ENCODE measurements at regions not wholly inside any gene's neighbourhood (a gene's known extent, or its start where the extent isn't known, plus 50 kb on each side); places are given as distances from the start of the nearest gene placed in this dataset.

- Mint-ChIP-seq H3K9me3 (no peaks in the 10 kb centered on the region), H3K27me3 (peaks cover 6% of the 10 kb centered on the region), H3K36me3 (no peaks in the 10 kb centered on the region), H3K4me1 (no peaks in the 10 kb centered on the region), H3K27ac (no peak overlapping the region), H3K4me3 (no peak overlapping the region)
Observed at GRCh38 chr12:111174251-111174960, 194.5 kb downstream of the PHETA1 start.

DNA sequence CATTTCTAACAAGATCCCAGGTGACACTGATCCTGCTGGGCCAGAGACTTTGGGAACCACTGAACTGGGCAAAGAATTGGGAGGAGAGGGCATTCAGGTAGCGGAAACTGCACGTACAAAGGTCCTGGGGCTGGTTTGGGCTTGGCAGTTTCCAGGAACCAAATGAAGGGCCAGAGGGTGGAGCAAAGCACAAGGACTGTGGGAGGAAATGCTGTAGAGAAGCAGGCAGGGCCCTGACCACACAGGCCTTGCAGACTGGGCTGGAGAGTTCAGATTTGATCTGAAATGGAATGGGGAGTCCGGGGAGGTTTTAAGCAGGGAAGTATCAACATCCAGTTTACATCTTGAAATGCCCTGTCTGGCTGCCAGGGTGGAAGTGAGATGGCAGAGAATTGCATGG is 195.1 kb downstream of the PHETA1 start:
- Mint-ChIP-seq H3K27me3 (peaks cover 5% of the 10 kb centered on the region), H3K27ac (no peak overlapping the region), H3K9me3 (no peaks in the 10 kb centered on the region), H3K4me3 (no peak overlapping the region), H3K36me3 (no peaks in the 10 kb centered on the region), H3K4me1 (no peaks in the 10 kb centered on the region)

DNA sequence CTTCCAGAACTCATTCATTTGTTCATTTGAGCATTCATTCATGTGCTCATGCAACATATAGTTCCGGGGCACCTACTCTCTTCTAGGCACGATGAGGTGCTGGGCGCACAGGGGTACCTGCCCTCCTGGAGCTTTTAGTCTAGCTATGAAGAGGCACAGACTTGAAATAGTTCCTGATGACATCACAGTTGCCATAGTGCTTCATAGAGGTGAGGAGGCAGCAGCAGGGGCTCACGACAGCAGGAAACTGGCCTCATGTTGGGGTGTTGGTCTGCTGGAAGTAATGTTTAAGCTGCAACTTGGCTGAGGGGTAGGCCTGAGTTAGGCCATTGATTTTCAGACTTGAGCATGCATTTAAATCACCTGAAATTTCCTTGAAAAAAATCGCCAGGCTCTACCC is 195.5 kb downstream of the PHETA1 start:
- Mint-ChIP-seq H3K36me3 (no peaks in the 10 kb centered on the region), H3K9me3 (no peaks in the 10 kb centered on the region), H3K4me1 (peaks cover under 1% of the 10 kb centered on the region), H3K27me3 (peaks cover 3% of the 10 kb centered on the region), H3K27ac (no peak overlapping the region), H3K4me3 (no peak overlapping the region)

DNA sequence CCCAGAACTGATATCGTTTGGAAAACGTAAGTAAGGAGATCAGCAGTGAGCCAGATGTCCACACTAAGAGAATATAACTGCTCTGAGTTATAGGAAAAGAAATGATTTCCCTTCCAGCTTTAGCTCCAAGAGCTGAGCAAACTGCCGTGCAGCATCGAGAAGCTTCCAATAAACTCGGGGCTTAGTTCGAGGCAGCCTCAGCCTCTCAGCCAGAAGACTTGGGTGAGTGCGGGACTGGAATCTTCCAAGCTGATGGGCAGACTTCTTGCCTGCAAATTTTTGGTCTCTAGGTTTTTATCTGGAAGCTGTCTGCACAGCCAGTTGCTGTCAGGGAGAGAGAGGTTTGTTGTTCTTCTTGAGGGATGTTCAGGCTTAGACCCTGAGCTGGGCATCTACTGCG is 196.1 kb downstream of the PHETA1 start:
- no peak overlapping the region for H3K4me3 Mint-ChIP-seq
- no peaks in the 10 kb centered on the region for H3K36me3 Mint-ChIP-seq
- H3K27me3 Mint-ChIP-seq = peaks cover 3% of the 10 kb centered on the region
- peaks cover 5% of the 10 kb centered on the region for H3K4me1 Mint-ChIP-seq
- H3K9me3 Mint-ChIP-seq = no peaks in the 10 kb centered on the region
- H3K27ac Mint-ChIP-seq = no peak overlapping the region

DNA sequence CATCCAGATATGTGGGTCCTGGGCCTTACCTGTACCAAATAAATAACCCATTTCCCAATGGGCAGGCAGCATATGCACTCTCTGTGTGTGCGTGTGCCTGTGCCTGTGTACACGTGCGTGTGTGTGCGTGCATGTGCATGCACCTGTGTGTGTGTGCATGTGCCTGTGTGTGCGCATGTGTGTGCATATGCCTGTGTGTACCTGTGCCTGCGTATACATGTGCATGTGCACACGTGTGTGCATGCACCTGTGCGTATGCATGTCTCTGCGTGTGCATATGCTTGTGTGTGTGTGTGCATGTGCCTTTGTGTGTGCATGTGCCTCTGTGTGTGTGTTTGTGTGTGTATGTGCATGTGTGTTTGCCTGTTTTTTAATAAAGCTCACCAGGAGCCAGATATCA is 197.1 kb downstream of the PHETA1 start:
- no peaks in the 10 kb centered on the region for H3K36me3 Mint-ChIP-seq
- H3K27ac Mint-ChIP-seq = no peak overlapping the region
- H3K4me1 Mint-ChIP-seq = peaks cover 5% of the 10 kb centered on the region
- H3K9me3 Mint-ChIP-seq = no peaks in the 10 kb centered on the region
- peaks cover 3% of the 10 kb centered on the region for H3K27me3 Mint-ChIP-seq
- no peak overlapping the region for H3K4me3 Mint-ChIP-seq

DNA sequence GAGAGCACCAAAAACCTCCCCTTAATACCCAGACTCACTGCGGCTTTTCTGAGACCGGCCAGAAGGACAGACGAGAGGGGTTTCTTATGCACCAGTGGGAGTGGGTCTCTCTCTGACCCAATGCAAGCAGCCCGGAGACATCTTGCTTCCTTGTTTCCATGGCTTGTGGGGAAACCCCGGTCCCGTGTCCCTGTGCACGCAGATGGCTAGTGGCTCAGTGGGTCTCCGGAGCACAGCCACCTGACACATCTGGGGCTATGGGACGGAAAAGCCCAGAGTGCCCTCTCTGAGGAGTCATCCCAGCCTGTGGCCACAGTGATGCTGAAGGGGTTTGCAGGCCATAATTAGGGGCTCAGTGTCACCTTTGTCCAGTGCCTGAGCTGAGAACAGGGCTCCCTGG is 197.6 kb downstream of the PHETA1 start:
- no peaks in the 10 kb centered on the region for H3K9me3 Mint-ChIP-seq
- no peak overlapping the region for H3K27ac Mint-ChIP-seq
- H3K4me1 Mint-ChIP-seq = peaks cover 5% of the 10 kb centered on the region

GRCh38 chr12:111170543-111170942 is 198.4 kb downstream of the PHETA1 start:
- H3K9me3 Mint-ChIP-seq = no peaks in the 10 kb centered on the region
- H3K27me3 Mint-ChIP-seq = peaks cover 3% of the 10 kb centered on the region
- H3K36me3 Mint-ChIP-seq = no peaks in the 10 kb centered on the region
- peaks cover 5% of the 10 kb centered on the region for H3K4me1 Mint-ChIP-seq
- H3K27ac Mint-ChIP-seq = no peak overlapping the region
- H3K4me3 Mint-ChIP-seq = no peak overlapping the region

More for the DNA sequence above, 197.6 kb downstream of the PHETA1 start:
- Mint-ChIP-seq H3K27me3 (peaks cover 3% of the 10 kb centered on the region), H3K36me3 (no peaks in the 10 kb centered on the region), H3K4me3 (no peak overlapping the region)

DNA sequence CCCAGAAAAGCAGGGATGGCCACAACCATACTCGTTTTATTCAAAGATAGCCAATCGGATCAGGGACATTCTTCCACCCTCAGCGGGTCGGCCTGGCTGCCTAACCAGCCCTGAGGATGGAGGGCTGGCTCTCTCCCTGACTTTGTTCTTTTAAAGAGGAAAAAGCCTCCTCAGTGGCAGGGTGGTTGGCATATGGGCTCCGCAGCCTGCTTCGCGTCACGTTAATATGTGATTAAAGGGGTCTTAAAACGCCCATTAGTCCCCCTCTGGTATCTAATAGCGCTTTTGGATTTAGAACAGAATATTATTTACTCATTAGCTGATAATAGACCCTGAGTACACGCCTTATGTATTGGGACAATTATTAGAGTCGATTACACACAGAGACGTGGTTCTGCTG is 199.4 kb downstream of the PHETA1 start:
- Mint-ChIP-seq H3K4me1 (peaks cover 5% of the 10 kb centered on the region), H3K27ac (no peak overlapping the region), H3K36me3 (no peaks in the 10 kb centered on the region), H3K27me3 (peaks cover 3% of the 10 kb centered on the region), H3K9me3 (no peaks in the 10 kb centered on the region), H3K4me3 (no peak overlapping the region)

- Mint-ChIP-seq H3K4me3 (no peak overlapping the region), H3K27ac (no peak overlapping the region), H3K4me1 (peaks cover 5% of the 10 kb centered on the region)
Observed at GRCh38 chr12:111169032-111169431, 199.9 kb downstream of the PHETA1 start.

GRCh38 chr12:111168009-111168900 is 200.6 kb downstream of the PHETA1 start:
- peaks cover 1% of the 10 kb centered on the region for H3K27me3 Mint-ChIP-seq
- no peaks in the 10 kb centered on the region for H3K9me3 Mint-ChIP-seq
- H3K27ac Mint-ChIP-seq = no peak overlapping the region
- H3K4me3 Mint-ChIP-seq = no peak overlapping the region
- H3K36me3 Mint-ChIP-seq = no peaks in the 10 kb centered on the region
- H3K4me1 Mint-ChIP-seq = peaks cover 5% of the 10 kb centered on the region

More at GRCh38 chr12:111169032-111169431, 199.9 kb downstream of the PHETA1 start:
- Mint-ChIP-seq H3K9me3 (no peaks in the 10 kb centered on the region), H3K27me3 (peaks cover 3% of the 10 kb centered on the region), H3K36me3 (no peaks in the 10 kb centered on the region)

DNA sequence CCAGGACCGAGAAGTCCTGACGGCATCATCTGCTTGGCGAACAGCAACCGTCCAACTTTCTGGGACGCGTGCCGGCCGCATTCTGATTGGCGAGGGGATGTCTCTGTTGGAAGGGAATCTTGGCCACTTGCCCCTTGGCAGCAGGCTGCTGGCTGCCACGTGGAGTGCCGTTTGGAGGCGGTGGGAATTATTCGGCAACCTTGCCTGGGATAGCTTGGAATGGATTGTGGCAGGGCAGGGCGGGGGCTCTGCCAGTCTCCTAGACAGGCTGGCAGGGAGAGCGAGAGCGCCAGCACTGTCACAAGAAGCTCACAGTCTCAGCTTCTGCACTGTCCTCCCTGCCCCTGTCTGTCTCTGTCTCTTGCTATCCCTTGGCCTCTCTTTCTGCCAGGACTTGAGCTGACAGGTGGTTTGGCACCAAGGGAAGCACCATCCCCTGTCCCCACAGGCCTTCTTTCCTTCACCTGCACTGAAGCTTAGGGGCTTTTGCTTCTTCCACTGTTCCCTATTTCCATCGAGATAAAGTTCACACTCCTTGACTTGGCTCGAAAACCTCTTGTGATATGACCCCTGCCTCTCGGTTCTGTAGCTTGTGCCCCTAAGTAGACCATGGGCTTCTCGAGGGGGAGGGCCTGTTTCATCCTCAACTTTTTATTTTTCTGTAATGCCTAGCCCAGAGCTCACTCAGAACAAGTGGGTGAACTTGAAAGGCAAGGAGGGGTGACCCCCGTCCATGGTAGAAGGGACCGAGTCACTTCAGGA is 201.9 kb downstream of the PHETA1 start:
- Mint-ChIP-seq H3K27ac (no peak overlapping the region), H3K9me3 (no peaks in the 10 kb centered on the region), H3K4me3 (no peak overlapping the region), H3K27me3 (peaks cover 1% of the 10 kb centered on the region), H3K4me1 (peaks cover 5% of the 10 kb centered on the region), H3K36me3 (no peaks in the 10 kb centered on the region)

GRCh38 chr12:111164833-111165525 is 203.9 kb downstream of the PHETA1 start:
- Mint-ChIP-seq H3K9me3 (no peaks in the 10 kb centered on the region), H3K27ac (no peak overlapping the region), H3K4me3 (no peak overlapping the region), H3K27me3 (peaks cover 1% of the 10 kb centered on the region), H3K36me3 (no peaks in the 10 kb centered on the region), H3K4me1 (peaks cover 5% of the 10 kb centered on the region)

DNA sequence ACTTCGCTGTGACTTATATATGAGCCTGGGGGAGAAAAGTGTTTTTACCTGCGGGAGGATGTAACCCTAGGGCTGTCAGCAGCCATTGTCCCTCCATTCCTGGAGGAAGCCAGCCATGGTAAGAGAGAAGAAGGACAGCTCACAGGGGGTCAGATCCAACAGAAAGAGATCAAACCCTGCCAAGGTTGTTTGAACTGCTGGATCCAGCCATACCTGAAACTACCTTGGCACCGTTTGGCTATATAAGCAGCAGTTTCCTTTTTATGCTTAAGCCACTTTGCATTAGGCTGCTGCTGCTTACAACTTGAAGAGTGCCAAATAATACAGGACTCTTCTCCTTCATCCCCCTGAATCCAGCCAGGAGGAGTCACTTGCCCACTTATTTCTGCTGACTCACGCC is 205.5 kb downstream of the PHETA1 start:
- no peak overlapping the region for H3K4me3 Mint-ChIP-seq
- H3K36me3 Mint-ChIP-seq = no peaks in the 10 kb centered on the region
- no peaks in the 10 kb centered on the region for H3K9me3 Mint-ChIP-seq
- H3K27me3 Mint-ChIP-seq = no peaks in the 10 kb centered on the region
- peaks cover 5% of the 10 kb centered on the region for H3K4me1 Mint-ChIP-seq
- no peak overlapping the region for H3K27ac Mint-ChIP-seq

GRCh38 chr12:111161898-111162297 is 207.0 kb downstream of the PHETA1 start:
- Mint-ChIP-seq H3K27ac (no peak overlapping the region), H3K4me1 (no peaks in the 10 kb centered on the region), H3K36me3 (no peaks in the 10 kb centered on the region), H3K4me3 (no peak overlapping the region), H3K9me3 (no peaks in the 10 kb centered on the region), H3K27me3 (no peaks in the 10 kb centered on the region)

Data from activated naive CD4-positive, alpha-beta T cell treated with anti-CD3 and anti-CD28 coated beads, Interleukin-2, amount 50 U/mL, for 24 hours (primary cell).